Spinal cord (tissue), 9 donors: ENCODE measurements at regions not wholly inside any gene's neighbourhood (a gene's known extent, or its start where the extent isn't known, plus 50 kb on each side); places are given as distances from the start of the nearest gene placed in this dataset.

Source experiments
- DNase-seq, 6 donors: peaks; one replicate each; pipeline versions ENCODE4 v3.0.0 to v3.0.0-alpha.2; 2013 to 2015; ENCODE audit warnings: low spot score in 6 of 6, low read depth in 4 of 6
- H3K27ac ChIP-seq: one replicate; pipeline ENCODE4 v1.5.1; 2013; ENCODE audit warnings: low read depth, low read length, control low read depth
- H3K27me3 ChIP-seq: one replicate; pipeline ENCODE4 v1.6.1; 2013; ENCODE audit warnings: low read length; ENCODE audit not compliant: control insufficient read depth, insufficient read depth
- H3K36me3 ChIP-seq: one replicate; pipeline ENCODE4 v1.6.1; 2013; ENCODE audit warnings: low read length; ENCODE audit not compliant: control insufficient read depth, insufficient read depth
- H3K4me1 ChIP-seq: one replicate; pipeline ENCODE4 v1.6.1; 2013; ENCODE audit warnings: low read length; ENCODE audit not compliant: control insufficient read depth, insufficient read depth
- H3K4me3 ChIP-seq: one replicate; pipeline ENCODE4 v1.5.1; 2013; ENCODE audit warnings: low read depth, low read length, control low read depth
- H3K9me3 ChIP-seq: one replicate; pipeline ENCODE4 v1.6.1; 2013; ENCODE audit warnings: low read length; ENCODE audit not compliant: control insufficient read depth, insufficient read depth
- WGBS: methylation state at CpG from one replicate; pipeline ENCODE4 v1.1.5; 2013; ENCODE audit warnings: missing lambda C conversion rate; ENCODE audit not compliant: insufficient coverage; 5-methylcytosine and 5-hydroxymethylcytosine counted together
- donor health status: healthy.

GRCh38 chr7:119351320-119351719 lies 921.7 kb upstream of the KCND2 start:
- no peaks in the 10 kb centered on the region for H3K4me1 ChIP-seq
- no peak overlapping the region for H3K4me3 ChIP-seq
- 92% methylated on average over 7 of the region's 8 CpGs for WGBS
- H3K27me3 ChIP-seq, result no peaks in the 10 kb centered on the region
- DNase-seq, result no peak
- H3K9me3 ChIP-seq, result no peaks in the 10 kb centered on the region
- H3K27ac ChIP-seq, result no peak overlapping the region
- H3K36me3 ChIP-seq, result no peaks in the 10 kb centered on the region

DNA sequence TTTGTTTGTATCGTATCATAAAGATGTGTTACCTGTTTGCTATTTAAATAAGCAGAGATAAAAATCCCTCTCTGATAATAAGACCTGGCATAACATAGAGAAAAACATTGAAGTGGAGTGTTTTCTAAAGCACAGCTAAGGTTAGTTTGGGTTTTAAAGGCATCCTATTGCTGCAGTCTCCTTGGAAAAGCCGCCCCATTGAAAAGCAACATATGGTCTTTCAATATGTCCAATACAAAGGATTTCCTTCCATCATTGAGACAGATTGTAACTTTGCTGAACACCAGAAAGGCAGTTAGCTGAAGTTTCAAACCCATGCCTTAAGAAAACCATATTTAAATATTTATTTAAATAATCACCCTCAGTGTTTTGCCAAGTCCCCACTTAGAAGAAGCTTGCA lies 898.5 kb upstream of the KCND2 start:
- Histone ChIP-seq H3K4me1 (no peaks in the 10 kb centered on the region), H3K4me3 (no peak overlapping the region), H3K9me3 (no peaks in the 10 kb centered on the region), H3K27me3 (no peaks in the 10 kb centered on the region), H3K27ac (no peak overlapping the region), H3K36me3 (no peaks in the 10 kb centered on the region)
- 57% methylated on average over 1 of the region's 2 CpGs for WGBS
- peak in 1 of 6 donors; percentile 42 for DNase-seq

GRCh38 chr7:119377861-119378260 lies 895.1 kb upstream of the KCND2 start:
- no peaks in the 10 kb centered on the region for H3K27me3 ChIP-seq
- H3K9me3 ChIP-seq, result no peaks in the 10 kb centered on the region
- DNase-seq, result no peak
- no peak overlapping the region for H3K4me3 ChIP-seq
- no peaks in the 10 kb centered on the region for H3K4me1 ChIP-seq
- no peaks in the 10 kb centered on the region for H3K36me3 ChIP-seq
- H3K27ac ChIP-seq, result no peak overlapping the region
- no CpG with 5 or more reads among the region's 1 CpG for WGBS

DNA sequence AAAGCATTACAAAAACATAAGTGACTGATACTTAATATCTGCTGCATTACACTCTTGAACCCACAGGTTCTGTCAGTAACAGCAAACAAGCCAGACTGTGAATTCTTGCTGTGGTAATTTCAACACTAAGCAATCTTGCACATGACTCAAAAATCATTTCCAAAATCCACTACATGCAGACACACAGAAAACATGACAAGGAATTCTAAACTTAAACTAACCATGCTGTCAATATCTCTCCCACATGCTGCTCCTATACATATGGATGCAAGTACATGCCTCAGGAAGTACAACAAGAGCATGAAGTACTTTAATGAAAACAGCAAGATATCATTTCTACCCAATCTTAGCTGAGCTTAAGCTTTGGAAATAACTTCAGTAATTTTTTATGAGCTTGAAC lies 890.2 kb upstream of the KCND2 start:
- Histone ChIP-seq H3K4me3 (no peak overlapping the region), H3K27ac (no peak overlapping the region), H3K27me3 (no peaks in the 10 kb centered on the region), H3K36me3 (no peaks in the 10 kb centered on the region), H3K4me1 (no peaks in the 10 kb centered on the region), H3K9me3 (no peaks in the 10 kb centered on the region)
- DNase-seq, result peak in 2 of 6 donors; percentile 55 to 57

- no peak for DNase-seq
- Histone ChIP-seq H3K9me3 (no peaks in the 10 kb centered on the region), H3K36me3 (no peaks in the 10 kb centered on the region), H3K4me1 (no peaks in the 10 kb centered on the region), H3K4me3 (no peak overlapping the region), H3K27me3 (no peaks in the 10 kb centered on the region), H3K27ac (no peak overlapping the region)
- no CpG with 5 or more reads among the region's 2 CpGs for WGBS
These were observed 878.0 kb upstream of the KCND2 start for GRCh38 chr7:119395024-119395423.

- Histone ChIP-seq H3K36me3 (no peaks in the 10 kb centered on the region), H3K4me1 (no peaks in the 10 kb centered on the region)
- WGBS, result 80% methylated on average over 1 of the region's 2 CpGs
These were observed 875.8 kb upstream of the KCND2 start for GRCh38 chr7:119397156-119397555.

DNA sequence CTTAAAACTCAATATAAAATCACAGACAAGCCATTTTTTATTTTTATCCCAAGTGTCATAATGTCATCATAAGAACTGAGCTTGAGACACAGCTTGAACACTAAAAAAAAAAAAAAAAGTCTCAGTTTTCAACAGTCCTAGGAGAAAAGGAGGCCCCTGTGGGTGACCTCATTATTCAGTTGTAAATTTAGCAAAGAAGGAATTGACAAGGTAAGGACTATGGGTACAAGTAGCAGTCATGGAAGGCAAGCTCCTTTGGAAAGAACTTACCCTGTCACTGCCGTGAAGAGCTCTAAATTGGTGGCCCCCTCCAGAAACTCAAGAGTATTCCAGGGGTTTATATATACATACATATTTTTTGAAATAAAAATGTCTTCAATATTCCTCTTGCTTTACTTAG lies 864.4 kb upstream of the KCND2 start:
- no peaks in the 10 kb centered on the region for H3K36me3 ChIP-seq
- no peaks in the 10 kb centered on the region for H3K4me1 ChIP-seq
- no peak for DNase-seq
- H3K4me3 ChIP-seq, result no peak overlapping the region
- WGBS, result no CpG with 5 or more reads among the region's 1 CpG
- no peaks in the 10 kb centered on the region for H3K9me3 ChIP-seq
- no peaks in the 10 kb centered on the region for H3K27me3 ChIP-seq
- no peak overlapping the region for H3K27ac ChIP-seq

More at GRCh38 chr7:119397156-119397555, 875.8 kb upstream of the KCND2 start:
- no peaks in the 10 kb centered on the region for H3K27me3 ChIP-seq
- H3K27ac ChIP-seq, result no peak overlapping the region
- no peak overlapping the region for H3K4me3 ChIP-seq
- no peaks in the 10 kb centered on the region for H3K9me3 ChIP-seq
- DNase-seq, result peak in 1 of 6 donors; percentile 21

DNA sequence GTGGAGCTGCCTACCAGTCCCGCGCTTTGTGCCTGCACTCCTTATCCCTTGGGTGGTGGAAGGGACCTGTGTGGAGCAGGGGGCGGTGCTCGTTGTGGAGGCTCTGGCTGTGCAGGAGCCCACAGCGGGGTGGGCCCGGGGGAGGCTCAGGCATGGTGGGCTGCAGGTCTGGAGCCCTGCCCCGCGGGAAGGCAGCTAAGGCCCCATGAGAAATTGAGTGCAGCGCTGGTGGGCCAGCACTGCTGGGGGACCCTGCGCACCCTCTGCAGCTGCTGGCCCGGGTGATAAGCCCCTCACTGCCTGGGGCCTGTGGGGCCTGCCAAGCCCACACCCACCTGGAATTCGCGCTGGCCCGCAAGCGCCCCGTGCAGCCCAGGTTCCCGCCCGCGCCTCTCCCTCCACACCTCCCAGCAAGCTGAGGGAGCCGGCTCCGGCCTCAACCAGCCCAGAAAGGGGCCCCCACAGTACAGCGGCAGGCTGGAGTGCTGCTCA lies 859.6 kb upstream of the KCND2 start:
- 96% methylated on average over 11 of the region's 22 CpGs for WGBS
- no peaks in the 10 kb centered on the region for H3K4me1 ChIP-seq

DNA sequence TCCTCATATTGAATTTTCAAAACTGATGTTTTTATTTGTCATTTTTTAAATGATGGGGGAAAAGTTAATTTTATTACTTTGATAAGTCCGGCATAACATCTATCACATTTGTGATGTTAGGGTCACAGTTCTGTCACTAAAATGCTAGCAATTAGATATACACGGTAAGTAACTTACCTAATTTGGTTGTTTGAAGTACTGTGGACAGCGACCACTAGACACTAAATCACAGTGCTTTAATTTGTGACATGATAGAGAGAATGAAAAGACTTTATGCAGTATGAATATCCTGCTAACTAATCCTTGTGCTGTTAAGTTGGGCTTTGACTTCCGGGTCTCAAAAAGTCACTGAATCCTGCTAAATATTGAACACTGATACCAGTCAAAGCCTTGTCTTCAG lies 857.3 kb upstream of the KCND2 start:
- 100% methylated on average over 1 of the region's 4 CpGs for WGBS
- no peaks in the 10 kb centered on the region for H3K36me3 ChIP-seq
- no peaks in the 10 kb centered on the region for H3K27me3 ChIP-seq
- H3K4me1 ChIP-seq, result no peaks in the 10 kb centered on the region
- no peak for DNase-seq
- H3K9me3 ChIP-seq, result no peaks in the 10 kb centered on the region
- H3K4me3 ChIP-seq, result no peak overlapping the region
- H3K27ac ChIP-seq, result no peak overlapping the region

More for the DNA sequence above, 859.6 kb upstream of the KCND2 start:
- Histone ChIP-seq H3K27ac (no peak overlapping the region), H3K9me3 (no peaks in the 10 kb centered on the region), H3K27me3 (no peaks in the 10 kb centered on the region), H3K4me3 (no peak overlapping the region), H3K36me3 (no peaks in the 10 kb centered on the region)
- no peak for DNase-seq

DNA sequence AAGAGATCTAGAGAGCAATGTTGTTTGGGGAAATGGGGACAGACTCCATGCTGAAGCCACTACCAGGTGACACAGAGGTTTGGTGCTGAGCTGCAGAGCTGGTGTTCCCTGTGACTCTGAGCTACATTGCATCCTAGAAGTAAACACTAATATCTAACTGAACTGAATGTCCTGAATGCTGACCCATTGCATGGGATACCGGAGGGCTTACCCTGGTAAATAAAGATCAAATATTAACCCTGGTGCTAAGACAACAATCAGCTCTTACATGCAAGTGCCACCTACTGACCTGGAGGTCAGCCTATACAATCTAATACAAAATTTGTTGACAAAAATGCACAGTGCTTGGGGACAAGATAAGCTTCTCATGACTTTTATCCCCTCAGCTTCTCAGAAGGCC lies 851.3 kb upstream of the KCND2 start:
- Histone ChIP-seq H3K4me3 (no peak overlapping the region), H3K27ac (no peak overlapping the region), H3K27me3 (no peaks in the 10 kb centered on the region), H3K36me3 (no peaks in the 10 kb centered on the region), H3K4me1 (no peaks in the 10 kb centered on the region), H3K9me3 (no peaks in the 10 kb centered on the region)
- DNase-seq, result no peak
- 100% methylated on average over 1 of the region's 1 CpG for WGBS
